Fibroblast of skin of left quadriceps (primary cell): ENCODE measurements at regions not wholly inside any gene's neighbourhood (a gene's known extent, or its start where the extent isn't known, plus 50 kb on each side); places are given as distances from the start of the nearest gene placed in this dataset.

ENCODE experiments used
- DNase-seq, 2 experiments: peaks; one replicate each; pipeline ENCODE4 v3.0.0-alpha.2; 2013; ENCODE audit warnings: low read depth in 2 of 2

DNA sequence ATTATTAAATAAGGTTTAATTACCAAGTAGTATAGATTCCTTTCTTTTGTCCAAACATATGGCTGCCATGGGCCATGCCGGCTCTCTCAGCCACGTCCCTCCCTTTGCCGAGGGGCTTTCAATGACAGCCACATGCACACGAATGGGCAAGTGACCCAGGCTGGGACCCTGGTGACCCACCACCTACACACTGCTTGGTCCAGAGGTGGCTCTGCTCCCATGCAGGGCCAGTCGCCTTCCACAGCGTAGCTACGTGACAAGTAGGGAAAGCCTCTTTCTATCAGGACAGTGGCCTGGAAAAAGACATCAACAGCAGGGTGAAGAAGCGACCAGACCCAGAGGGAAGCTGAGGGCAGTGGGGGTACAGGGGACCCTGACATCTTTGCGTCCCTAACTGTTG lies 152.8 kb upstream of the CST7 start:
- no peak for DNase-seq

DNA sequence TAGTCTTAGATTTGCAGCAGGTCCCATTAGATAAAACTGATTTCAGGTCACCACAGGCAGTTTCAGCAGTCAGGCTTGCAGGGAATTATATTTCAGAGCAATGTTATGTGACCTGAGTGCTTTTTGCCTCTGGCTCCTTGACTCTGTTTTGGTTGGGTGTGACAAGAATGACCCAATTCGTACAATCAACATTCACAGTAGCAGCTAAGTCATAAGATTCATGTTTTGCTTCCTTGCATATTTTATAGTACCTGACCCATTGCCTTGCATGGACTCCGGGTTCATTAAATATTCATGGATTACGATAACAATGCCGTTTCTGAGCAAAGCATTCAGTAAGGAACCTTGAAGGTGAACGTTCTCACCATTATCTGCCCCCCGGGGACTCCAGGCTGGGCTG lies 152.0 kb upstream of the CST7 start:
- no peak for DNase-seq

- DNase-seq = no peak
Measured at GRCh38 chr20:24797745-24798655, 151.1 kb upstream of the CST7 start.

DNA sequence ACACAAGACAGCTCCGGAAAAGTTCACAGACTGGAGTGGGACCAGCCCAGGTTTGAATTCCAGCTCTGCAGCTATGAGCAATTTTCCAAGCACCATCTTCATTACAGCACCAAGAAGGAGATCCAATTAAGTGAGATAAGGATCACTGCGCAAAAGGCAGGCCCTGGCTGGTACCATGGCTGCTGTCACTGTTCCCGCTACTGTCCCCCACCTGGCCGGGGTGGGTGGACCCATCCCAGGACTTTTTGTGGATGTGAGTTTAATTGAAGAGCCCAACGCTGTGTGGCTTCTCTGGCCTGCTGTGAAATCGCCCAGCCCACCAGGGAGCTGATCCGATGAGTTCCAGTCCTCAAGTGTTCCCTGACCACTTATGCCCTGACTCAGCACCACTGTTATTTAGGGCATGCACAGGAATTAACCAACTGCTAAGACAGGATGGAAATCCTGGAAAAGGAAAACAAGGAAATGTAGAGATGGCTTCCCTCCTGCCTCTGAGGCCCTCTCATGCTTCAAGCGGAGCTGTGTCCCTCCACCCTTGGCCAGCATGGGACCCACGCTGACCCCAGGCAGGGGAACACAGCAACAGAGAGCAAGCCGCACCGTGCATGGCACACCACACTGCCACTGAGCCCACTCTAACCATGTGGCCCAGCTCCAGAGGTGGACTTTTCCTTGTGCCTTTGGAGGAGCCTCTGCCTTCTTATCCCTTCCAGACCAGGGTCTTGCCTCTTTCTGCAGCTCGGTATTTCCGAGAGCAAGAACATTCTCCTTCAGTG lies 150.0 kb upstream of the CST7 start:
- peak; percentile 9 to 24 for DNase-seq

DNA sequence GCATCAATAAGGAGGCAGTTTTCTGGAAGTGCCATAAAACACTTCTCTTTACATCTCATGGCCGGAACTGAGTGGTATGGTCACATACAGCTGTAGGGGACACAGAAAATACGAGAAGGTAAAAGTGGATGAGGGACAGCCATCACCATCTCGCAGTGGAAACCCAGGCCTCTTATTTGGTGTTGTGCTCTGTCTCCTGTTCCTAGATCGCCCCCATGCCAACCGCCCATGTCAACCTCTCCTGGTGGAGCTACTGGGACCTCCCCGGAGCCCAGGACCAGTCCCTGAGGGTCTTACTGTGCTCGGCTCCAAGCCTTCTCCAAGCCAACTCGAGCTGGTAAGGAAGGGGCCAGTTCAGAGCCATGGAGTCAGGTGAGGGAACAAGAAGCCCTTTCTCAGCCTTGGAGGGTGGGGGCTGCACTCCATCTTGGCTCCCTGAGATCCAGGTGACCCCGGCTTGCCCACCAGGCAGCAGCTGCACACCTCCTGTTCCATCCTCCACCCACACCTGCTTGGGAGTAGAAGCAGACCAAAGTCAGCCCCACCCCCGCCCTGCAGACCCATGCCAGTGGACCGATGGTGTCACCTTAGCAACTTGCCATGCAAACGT lies 149.0 kb upstream of the CST7 start:
- DNase-seq = no peak

DNA sequence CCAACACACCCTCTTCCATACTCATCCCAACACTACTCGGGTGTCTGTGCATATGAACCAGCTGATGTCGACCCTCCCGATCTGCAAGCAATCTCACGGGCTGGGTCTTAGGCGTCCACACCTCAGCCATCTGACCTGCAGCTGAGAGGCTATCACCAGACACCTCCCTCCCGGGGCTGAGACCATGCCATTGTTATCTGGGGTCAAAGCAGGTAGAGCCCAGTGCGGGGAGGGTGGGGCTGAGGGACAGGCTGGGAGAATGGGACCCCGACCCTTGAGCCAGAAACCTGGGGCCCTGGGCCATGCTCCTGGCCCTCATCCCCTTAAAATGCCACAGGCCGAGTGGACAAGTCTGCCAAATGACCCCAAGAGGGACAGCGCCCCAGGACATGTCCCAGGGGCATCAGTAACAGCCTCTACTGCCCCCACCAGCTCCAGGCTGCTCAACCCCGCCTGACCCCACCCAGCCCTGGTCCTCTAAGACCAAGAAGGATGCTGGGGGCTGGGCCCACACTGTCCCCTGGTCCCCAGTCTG lies 146.7 kb upstream of the CST7 start:
- DNase-seq = no peak

- no peak for DNase-seq
Measured at GRCh38 chr20:24804481-24805206, 144.4 kb upstream of the CST7 start.

DNA sequence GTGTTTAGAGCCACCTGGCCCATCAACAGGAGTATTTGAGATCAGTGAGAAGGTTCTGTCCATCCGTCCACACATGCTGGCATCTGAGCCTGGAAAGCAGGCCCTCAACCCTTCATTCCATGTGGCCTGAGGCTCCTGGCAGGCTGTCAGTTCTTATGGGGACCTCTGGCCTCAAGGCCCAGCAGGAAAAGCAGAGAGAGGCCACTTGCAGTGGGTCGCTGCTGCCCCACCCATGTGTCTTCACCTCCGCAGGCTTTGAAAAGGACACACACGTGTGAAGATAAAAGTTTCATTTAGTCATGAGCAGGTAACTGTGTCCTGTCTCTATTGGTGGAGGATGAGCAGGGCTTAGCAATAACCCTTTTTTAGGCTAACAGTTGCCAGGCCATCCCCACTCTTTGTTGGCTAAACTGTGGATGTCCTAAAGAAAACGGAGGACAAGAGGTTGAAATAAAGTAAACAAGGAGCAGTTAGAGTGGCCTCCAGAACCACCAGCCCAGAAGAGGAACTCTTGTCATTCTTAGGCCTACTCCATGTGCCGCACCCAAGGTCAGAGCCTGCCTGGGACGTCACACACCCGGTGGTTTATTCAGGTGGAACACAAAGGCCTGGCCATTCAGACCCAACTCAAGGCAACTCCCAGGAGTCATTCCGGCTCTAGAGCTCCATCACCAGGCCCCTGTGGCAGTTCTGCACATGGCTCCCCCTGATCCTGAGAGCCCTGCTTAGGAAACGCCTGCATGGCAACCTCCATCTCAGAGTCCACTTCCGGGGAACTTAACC lies 143.4 kb upstream of the CST7 start:
- no peak for DNase-seq

- no peak for DNase-seq
Measured at GRCh38 chr20:24806705-24807676, 142.1 kb upstream of the CST7 start.

DNA sequence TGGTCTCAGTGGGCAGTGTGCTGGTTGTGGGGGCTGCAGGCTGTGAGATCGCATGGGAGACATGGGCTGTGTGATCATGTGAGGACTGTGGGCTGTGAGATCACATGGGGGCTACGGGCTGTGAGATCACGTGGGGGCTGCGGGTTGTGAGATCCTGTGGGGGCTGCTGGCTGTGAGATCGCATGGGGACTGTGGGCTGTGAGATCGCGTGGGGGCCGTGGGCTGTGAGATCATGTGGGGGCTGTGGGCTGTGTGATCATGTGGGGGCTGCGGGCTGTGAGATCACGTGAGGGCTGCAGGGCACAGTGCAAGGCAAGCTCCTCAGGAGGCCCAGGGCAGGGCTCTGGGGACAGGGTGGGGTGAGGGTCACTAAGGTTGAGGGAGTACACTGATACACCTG lies 140.5 kb upstream of the CST7 start:
- no peak for DNase-seq

- no peak for DNase-seq
Measured at GRCh38 chr20:24809606-24810005, 139.5 kb upstream of the CST7 start.

- no peak for DNase-seq
Measured at GRCh38 chr20:24810676-24811407, 138.2 kb upstream of the CST7 start.

- no peak for DNase-seq
Measured at GRCh38 chr20:24812373-24812772, 136.7 kb upstream of the CST7 start.

DNA sequence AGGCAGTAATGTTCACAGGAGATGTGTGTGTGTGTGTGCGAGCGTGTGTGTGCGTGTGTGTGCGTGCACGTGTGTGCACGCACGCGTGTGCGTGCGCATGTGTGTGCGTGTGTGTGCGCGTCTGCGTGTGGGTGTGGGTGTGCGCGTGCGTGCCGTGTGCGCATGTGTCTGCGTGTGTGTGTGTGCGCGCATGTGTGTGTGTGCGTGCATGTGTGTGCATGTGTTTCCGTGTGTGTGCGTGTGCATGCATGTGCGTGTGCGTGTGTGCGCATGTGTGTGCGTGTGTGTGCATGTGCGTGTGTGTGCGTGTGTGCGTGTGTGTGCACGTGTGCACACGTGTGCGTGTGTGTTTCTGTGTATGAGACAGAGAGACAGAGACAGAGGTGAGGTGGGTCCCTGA lies 136.0 kb upstream of the CST7 start:
- no peak for DNase-seq

GRCh38 chr20:24813496-24813895 lies 135.6 kb upstream of the CST7 start:
- DNase-seq = no peak

DNA sequence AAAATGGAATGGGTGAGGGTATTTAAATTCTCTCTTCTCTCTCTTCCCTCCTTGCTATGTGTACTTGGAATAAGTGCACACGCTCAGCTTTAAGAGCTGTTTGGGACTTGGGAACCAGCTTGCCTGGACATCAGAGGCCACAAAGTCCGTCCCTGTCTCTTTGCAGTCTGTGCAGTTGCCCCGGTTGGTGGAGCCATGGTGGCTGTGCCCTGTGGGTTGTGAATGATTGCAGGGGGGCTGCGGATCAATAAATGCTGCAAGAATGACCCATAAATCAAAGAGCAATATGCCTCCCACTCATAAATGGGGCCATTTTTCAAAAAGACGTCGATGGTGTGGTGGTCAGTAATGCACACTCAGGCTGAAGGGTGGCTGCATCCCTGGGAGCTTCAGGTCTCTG lies 135.1 kb upstream of the CST7 start:
- DNase-seq = no peak

DNA sequence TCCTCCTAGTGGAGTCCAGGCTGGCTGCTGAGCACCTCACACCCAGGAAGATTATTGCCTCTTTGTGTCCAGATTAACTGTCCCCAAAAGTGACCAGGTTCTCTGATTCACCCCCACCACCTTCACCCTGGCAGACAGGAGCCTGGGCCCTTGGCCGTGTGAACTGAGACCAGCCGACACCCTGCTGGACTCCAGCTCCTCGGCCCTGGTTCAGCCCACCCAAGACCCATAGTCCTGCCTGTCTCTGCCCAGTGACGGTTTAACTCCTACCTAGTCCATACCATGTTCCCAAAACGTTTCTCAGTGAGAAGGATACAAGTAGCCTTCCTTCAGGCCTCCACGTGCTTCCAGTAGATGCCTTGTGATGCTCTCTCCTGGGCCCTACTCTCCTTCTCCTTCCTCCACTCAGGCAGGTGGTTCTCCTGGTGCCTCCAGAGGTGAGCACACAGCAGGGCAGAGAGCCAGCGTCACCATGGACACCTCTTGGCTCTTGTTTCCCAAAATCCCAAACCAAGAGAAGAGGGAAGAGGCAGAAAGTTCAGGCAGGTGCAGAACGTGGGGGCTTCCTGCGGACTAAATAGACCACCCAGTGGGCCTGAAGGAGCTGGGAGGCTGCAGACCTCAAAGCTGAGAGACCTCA lies 134.4 kb upstream of the CST7 start:
- no peak for DNase-seq

GRCh38 chr20:24815196-24815815 lies 133.8 kb upstream of the CST7 start:
- DNase-seq = no peak
